Neural cell (in vitro differentiated cells): ENCODE measurements at regions not wholly inside any gene's neighbourhood (a gene's known extent, or its start where the extent isn't known, plus 50 kb on each side); places are given as distances from the start of the nearest gene placed in this dataset.

ENCODE experiments used
- H2AFZ ChIP-seq: fragments of 200-600, 300-800 bp; sonication (generic), shearing (Covaris generic); 2 replicates; pipeline ENCODE4 v1.6.0; 2014; ENCODE audit warnings: low read depth, mild to moderate bottlenecking, antibody characterized with exemption, low read length, moderate library complexity
- H3F3A ChIP-seq: fragments of 200-600 bp; shearing (Covaris generic); 2 replicates; pipeline ENCODE4 v1.6.1; 2016; ENCODE audit warnings: mild to moderate bottlenecking, moderate library complexity, mixed read lengths, antibody characterized with exemption, low read length; ENCODE audit not compliant: insufficient read depth, poor library complexity, severe bottlenecking
- H3K27ac ChIP-seq: fragments of 200-600, 300-800 bp; sonication (generic), shearing (Covaris generic); 2 replicates; pipeline ENCODE4 v1.5.1; 2014; ENCODE audit warnings: mild to moderate bottlenecking, low read length, moderate library complexity
- H3K27me3 ChIP-seq: fragments of 300-800, 200-600 bp; sonication (generic), shearing (Covaris generic); 2 replicates; pipeline ENCODE4 v1.6.0; 2014; ENCODE audit warnings: mild to moderate bottlenecking, low read depth, low read length, moderate library complexity; ENCODE audit not compliant: insufficient read depth
- H3K36me3 ChIP-seq: fragments of 300-800, 200-600 bp; sonication (generic), shearing (Covaris generic); 2 replicates; pipeline ENCODE4 v1.5.1; 2014; ENCODE audit warnings: mild to moderate bottlenecking, antibody characterized with exemption, low read length, moderate library complexity; ENCODE audit not compliant: insufficient read depth
- H3K4me2 ChIP-seq: fragments of 300-800, 200-600 bp; sonication (generic), shearing (Covaris generic); 2 replicates; pipeline ENCODE4 v1.6.0; 2014; ENCODE audit warnings: mild to moderate bottlenecking, low read length
- H3K4me3 ChIP-seq: fragments of 300-800, 200-600 bp; sonication (generic), shearing (Covaris generic); 2 replicates; pipeline ENCODE4 v1.5.1; 2014; ENCODE audit warnings: mild to moderate bottlenecking, low read length, moderate library complexity
- H3K79me2 ChIP-seq: fragments of 200-600 bp; shearing (Covaris generic); replicated peaks from 2 replicates; pipeline ENCODE4 v1.6.0; 2014; ENCODE audit warnings: mild to moderate bottlenecking, low read length, moderate library complexity; ENCODE audit not compliant: insufficient read depth
- H3K9ac ChIP-seq: fragments of 300-800, 200-600 bp; sonication (generic), shearing (Covaris generic); 2 replicates; pipeline ENCODE4 v1.6.1; 2016; ENCODE audit warnings: mild to moderate bottlenecking, low read length, mixed read lengths
- H3K9me2 ChIP-seq: fragments of 200-600 bp; shearing (Covaris generic); 2 replicates; pipeline ENCODE4 v1.6.1; 2016; ENCODE audit warnings: mild to moderate bottlenecking, low read length, mixed read lengths; ENCODE audit not compliant: insufficient read depth
- H3K9me3 ChIP-seq: fragments of 200-600, 300-800 bp; sonication (generic), shearing (Covaris generic); 2 replicates; pipeline ENCODE4 v1.6.1; 2016; ENCODE audit warnings: mild to moderate bottlenecking, mixed run types, low read length, moderate library complexity, mixed read lengths
- H4K20me1 ChIP-seq: fragments of 200-600 bp; shearing (Covaris generic); 2 replicates; pipeline ENCODE4 v1.6.1; 2016; ENCODE audit warnings: mild to moderate bottlenecking, mixed run types; ENCODE audit not compliant: insufficient read depth
- EP300 ChIP-seq: fragments of 450-650 bp; conservative IDR thresholded peaks from 2 replicates; pipeline ENCODE4 v1.6.1; 2014; ENCODE audit warnings: antibody characterized with exemption, mild to moderate bottlenecking, moderate library complexity; ENCODE audit not compliant: poor library complexity, severe bottlenecking
- EZH2 ChIP-seq: fragments of 200-600, 300-800 bp; shearing (Covaris generic), sonication (generic); IDR thresholded peaks from 2 replicates; pipeline ENCODE4 v1.6.1; 2014; ENCODE audit warnings: antibody characterized with exemption, low read length, borderline replicate concordance, mild to moderate bottlenecking; ENCODE audit not compliant: insufficient read depth, poor library complexity, severe bottlenecking
- MXI1 ChIP-seq: fragments of 450-650 bp; conservative IDR thresholded peaks from 2 replicates; pipeline ENCODE4 v1.6.1; 2014; ENCODE audit warnings: antibody characterized with exemption, mild to moderate bottlenecking; ENCODE audit not compliant: poor library complexity, severe bottlenecking
- POLR2AphosphoS5 ChIP-seq: IDR thresholded peaks from 2 replicates; pipeline ENCODE4 v1.6.1; 2012
- RAD21 ChIP-seq: fragments of 450-650 bp; conservative IDR thresholded peaks from 2 replicates; pipeline ENCODE4 v1.6.1; 2014; ENCODE audit warnings: antibody characterized with exemption, mild to moderate bottlenecking, moderate library complexity
- SMC3 ChIP-seq: fragments of 450-650 bp; conservative IDR thresholded peaks from 2 replicates; pipeline ENCODE4 v1.6.1; 2014; ENCODE audit warnings: antibody characterized with exemption, mild to moderate bottlenecking, moderate library complexity; ENCODE audit not compliant: poor library complexity
- TAF1 ChIP-seq: IDR thresholded peaks from 2 replicates; pipeline ENCODE4 v1.6.1; 2012; ENCODE audit warnings: low read depth
- TF ChIP-seq, protein P1 (sequence below): IDR thresholded peaks from 2 replicates; pipeline ENCODE4 v1.6.1; 2012; ENCODE audit warnings: borderline replicate concordance
- TF ChIP-seq, protein P2 (sequence below): fragments of 450-650 bp; IDR thresholded peaks from 2 replicates; pipeline ENCODE4 v1.5.1; 2014; ENCODE audit warnings: antibody characterized with exemption, mild to moderate bottlenecking, moderate library complexity; ENCODE audit not compliant: poor library complexity, severe bottlenecking

DNA sequence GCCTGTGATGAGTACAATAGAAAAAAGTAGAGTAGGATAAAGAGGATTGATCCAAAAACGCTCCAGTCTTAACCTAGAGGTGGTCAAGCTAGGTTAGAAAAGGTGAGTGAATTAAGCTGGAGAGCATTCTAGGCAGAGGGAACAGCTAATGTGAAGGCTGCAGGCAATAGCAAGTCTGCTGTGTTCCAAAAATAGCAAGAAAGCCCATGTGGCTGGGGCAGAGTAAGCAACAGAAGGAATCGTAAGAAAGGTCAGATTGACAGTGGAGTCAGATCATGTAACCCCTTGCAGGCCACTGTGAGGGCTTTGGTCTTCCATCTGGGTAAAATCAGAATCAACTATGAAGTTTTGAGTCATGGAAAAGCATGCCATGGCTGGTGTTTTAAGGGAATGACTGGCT lies 155.0 kb downstream of the OPN5 start:
- H2AFZ ChIP-seq = no peak overlapping the region
- H3K79me2 ChIP-seq = no peaks in the 10 kb centered on the region
- TF ChIP-seq POLR2AphosphoS5 (no peak), EZH2 (no peak), RAD21 (no peak), TAF1 (no peak), SMC3 (no peak), EP300 (no peak), MXI1 (no peak)
- TF ChIP-seq, protein P1, sequence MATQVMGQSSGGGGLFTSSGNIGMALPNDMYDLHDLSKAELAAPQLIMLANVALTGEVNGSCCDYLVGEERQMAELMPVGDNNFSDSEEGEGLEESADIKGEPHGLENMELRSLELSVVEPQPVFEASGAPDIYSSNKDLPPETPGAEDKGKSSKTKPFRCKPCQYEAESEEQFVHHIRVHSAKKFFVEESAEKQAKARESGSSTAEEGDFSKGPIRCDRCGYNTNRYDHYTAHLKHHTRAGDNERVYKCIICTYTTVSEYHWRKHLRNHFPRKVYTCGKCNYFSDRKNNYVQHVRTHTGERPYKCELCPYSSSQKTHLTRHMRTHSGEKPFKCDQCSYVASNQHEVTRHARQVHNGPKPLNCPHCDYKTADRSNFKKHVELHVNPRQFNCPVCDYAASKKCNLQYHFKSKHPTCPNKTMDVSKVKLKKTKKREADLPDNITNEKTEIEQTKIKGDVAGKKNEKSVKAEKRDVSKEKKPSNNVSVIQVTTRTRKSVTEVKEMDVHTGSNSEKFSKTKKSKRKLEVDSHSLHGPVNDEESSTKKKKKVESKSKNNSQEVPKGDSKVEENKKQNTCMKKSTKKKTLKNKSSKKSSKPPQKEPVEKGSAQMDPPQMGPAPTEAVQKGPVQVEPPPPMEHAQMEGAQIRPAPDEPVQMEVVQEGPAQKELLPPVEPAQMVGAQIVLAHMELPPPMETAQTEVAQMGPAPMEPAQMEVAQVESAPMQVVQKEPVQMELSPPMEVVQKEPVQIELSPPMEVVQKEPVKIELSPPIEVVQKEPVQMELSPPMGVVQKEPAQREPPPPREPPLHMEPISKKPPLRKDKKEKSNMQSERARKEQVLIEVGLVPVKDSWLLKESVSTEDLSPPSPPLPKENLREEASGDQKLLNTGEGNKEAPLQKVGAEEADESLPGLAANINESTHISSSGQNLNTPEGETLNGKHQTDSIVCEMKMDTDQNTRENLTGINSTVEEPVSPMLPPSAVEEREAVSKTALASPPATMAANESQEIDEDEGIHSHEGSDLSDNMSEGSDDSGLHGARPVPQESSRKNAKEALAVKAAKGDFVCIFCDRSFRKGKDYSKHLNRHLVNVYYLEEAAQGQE = no peak
- TF ChIP-seq, protein P2, sequence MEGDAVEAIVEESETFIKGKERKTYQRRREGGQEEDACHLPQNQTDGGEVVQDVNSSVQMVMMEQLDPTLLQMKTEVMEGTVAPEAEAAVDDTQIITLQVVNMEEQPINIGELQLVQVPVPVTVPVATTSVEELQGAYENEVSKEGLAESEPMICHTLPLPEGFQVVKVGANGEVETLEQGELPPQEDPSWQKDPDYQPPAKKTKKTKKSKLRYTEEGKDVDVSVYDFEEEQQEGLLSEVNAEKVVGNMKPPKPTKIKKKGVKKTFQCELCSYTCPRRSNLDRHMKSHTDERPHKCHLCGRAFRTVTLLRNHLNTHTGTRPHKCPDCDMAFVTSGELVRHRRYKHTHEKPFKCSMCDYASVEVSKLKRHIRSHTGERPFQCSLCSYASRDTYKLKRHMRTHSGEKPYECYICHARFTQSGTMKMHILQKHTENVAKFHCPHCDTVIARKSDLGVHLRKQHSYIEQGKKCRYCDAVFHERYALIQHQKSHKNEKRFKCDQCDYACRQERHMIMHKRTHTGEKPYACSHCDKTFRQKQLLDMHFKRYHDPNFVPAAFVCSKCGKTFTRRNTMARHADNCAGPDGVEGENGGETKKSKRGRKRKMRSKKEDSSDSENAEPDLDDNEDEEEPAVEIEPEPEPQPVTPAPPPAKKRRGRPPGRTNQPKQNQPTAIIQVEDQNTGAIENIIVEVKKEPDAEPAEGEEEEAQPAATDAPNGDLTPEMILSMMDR = no peak
- no peak overlapping the region for H3K4me2 ChIP-seq
- no peak overlapping the region for H3K4me3 ChIP-seq
- no peak overlapping the region for H3K27ac ChIP-seq
- H3F3A ChIP-seq = no peaks in the 10 kb centered on the region
- no peaks in the 10 kb centered on the region for H3K36me3 ChIP-seq
- no peaks in the 10 kb centered on the region for H3K9me2 ChIP-seq
- H3K27me3 ChIP-seq = no peaks in the 10 kb centered on the region
- no peaks in the 10 kb centered on the region for H4K20me1 ChIP-seq
- no peak overlapping the region for H3K9ac ChIP-seq
- H3K9me3 ChIP-seq = no peaks in the 10 kb centered on the region

DNA sequence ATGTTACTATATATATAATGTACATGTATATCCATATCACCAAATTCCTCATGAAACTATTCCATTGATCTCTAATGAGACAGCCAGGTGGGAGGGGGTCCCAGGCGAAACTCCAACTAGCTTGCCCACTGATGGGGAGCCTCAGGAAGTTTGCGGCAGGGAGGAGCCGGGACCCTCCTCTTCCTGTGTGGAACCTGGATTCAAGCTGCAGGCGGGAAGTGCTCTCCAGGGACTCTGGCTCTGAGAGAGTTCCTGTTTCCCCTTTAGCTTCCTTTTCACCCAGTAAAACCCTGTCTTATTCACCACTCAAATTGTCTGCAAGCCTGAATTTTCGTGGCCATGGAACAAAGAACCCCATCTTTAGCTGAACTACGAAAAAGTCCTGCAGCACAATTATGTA lies 152.2 kb downstream of the OPN5 start:
- Histone ChIP-seq H3K9me3 (no peaks in the 10 kb centered on the region), H3K4me3 (no peak overlapping the region), H3F3A (no peaks in the 10 kb centered on the region), H2AFZ (no peak overlapping the region), H3K4me2 (no peak overlapping the region), H3K79me2 (no peaks in the 10 kb centered on the region), H3K27me3 (no peaks in the 10 kb centered on the region), H4K20me1 (no peaks in the 10 kb centered on the region), H3K9ac (no peak overlapping the region), H3K36me3 (no peaks in the 10 kb centered on the region), H3K27ac (no peak overlapping the region), H3K9me2 (no peaks in the 10 kb centered on the region)
- TF ChIP-seq, protein P2 = no peak
- TF ChIP-seq TAF1 = no peak
